Transverse colon (tissue), 4 donors: ENCODE measurements at regions not wholly inside any gene's neighbourhood (a gene's known extent, or its start where the extent isn't known, plus 50 kb on each side); places are given as distances from the start of the nearest gene placed in this dataset.

ENCODE experiments used
- DNase-seq: peaks from one replicate; pipeline ENCODE4 v3.0.0-alpha.2; 2019
- H3K27ac ChIP-seq, 4 donors: fragments of 200-600 bp; sonication (generic); 2 replicates each; pipeline ENCODE4 v1.5.1; 2016 to 2018; ENCODE audit warnings: inconsistent platforms in 4 of 4
- H3K27me3 ChIP-seq: fragments of 200-600 bp; sonication (generic); 2 replicates; pipeline ENCODE4 v1.5.1; 2017; ENCODE audit warnings: inconsistent platforms
- H3K36me3 ChIP-seq, 4 donors: fragments of 200-600 bp; sonication (generic); 2 replicates each; pipeline ENCODE4 v1.5.1; 2017 to 2019; ENCODE audit warnings: inconsistent platforms in 4 of 4
- H3K4me1 ChIP-seq, 4 donors: fragments of 200-600 bp; sonication (generic); 2 replicates each; pipeline ENCODE4 v1.5.1; 2017 to 2020; ENCODE audit warnings: inconsistent platforms in 4 of 4
- H3K4me3 ChIP-seq, 4 donors: fragments of 200-600 bp; sonication (generic); 1 replicate in 1 of 4; 2 replicates in 3 of 4; pipeline versions ENCODE4 v1.5.1 to v1.6.1; 2017 to 2019; ENCODE audit warnings: inconsistent platforms in 4 of 4
- H3K9me3 ChIP-seq, 2 donors: fragments of 200-600 bp; sonication (generic); 2 replicates each; pipeline ENCODE4 v1.5.1; 2017 to 2019; ENCODE audit warnings: inconsistent platforms in 2 of 2
- EP300 ChIP-seq: sonication (generic); formaldehyde crosslinking; IDR thresholded peaks from one replicate; pipeline ENCODE4 v1.6.1; 2017; ENCODE audit warnings: antibody characterized with exemption, low read depth
- POLR2A ChIP-seq: fragments of 450-650 bp; IDR thresholded peaks from one replicate; pipeline ENCODE4 v1.6.1; 2016; ENCODE audit warnings: antibody characterized with exemption, mild to moderate bottlenecking, moderate library complexity
- POLR2AphosphoS5 ChIP-seq, 3 donors: sonication (generic); formaldehyde crosslinking; IDR thresholded peaks; one replicate each; pipeline ENCODE4 v1.6.1; 2016; ENCODE audit warnings: antibody characterized with exemption in 3 of 3
- WGBS, 2 donors: methylation state at CpG; one replicate each; pipeline ENCODE4 v1.1.5; 2018; ENCODE audit warnings: low coverage in 1 of 2; 5-methylcytosine and 5-hydroxymethylcytosine counted together
- in situ Hi-C, 4 donors: fragments of 200-750 bp; cut with MboI; loops; one replicate each; pipeline versions ENCODE4 v1.15.0 to v1.15.1; 2017; ENCODE audit warnings: low sequenced_read_pairs in 3 of 4, low pct_ligation_motif_present in 1 of 4, low pct_unique_long_range_greater_than_20kb in 1 of 4
- intact Hi-C: fragments of 100-400 bp; cut with DNase I; formaldehyde crosslinking; loops from one replicate; pipeline ENCODE4 v1.15.1; 2023; ENCODE audit warnings: low total_unique reads
- TF ChIP-seq, protein P1 (sequence below), 5 experiments: fragments of 200-600 bp in 3 of 5; fragments of 450-650 bp in 2 of 5; sonication (generic) in 3 of 5; IDR thresholded peaks; 1 replicate in 2 of 5; 2 replicates in 3 of 5; pipeline ENCODE4 v1.5.1; 2016 to 2017; ENCODE audit warnings: antibody characterized with exemption in 5 of 5, inconsistent platforms in 3 of 5, mild to moderate bottlenecking in 2 of 5, moderate library complexity in 1 of 5

DNA sequence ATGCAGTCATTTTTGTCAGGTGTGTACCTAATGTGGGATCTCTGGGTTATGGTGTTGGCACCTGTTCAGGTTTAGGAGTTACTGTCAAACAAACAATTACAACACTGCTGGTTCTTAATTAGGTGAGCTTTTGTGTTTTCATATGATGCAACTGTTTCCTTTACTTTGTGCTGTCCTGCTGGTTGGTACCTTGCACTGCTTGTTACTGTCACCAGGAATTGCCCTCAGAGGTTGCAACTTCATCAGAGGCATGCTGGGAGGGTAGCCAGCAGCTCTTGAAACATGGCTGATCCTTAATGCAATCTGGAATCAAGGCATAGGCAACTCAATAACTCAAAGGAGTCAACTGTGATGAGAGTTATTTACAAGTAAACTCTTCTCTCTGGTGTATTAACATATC, 400.3 kb downstream of the MIAT start:
- no peak overlapping the region for H3K27ac ChIP-seq
- H3K36me3 ChIP-seq: no peaks in the 10 kb centered on the region
- no peaks in the 10 kb centered on the region for H3K4me1 ChIP-seq
- in situ Hi-C loops: no loop called here
- no peaks in the 10 kb centered on the region for H3K27me3 ChIP-seq
- no peaks in the 10 kb centered on the region for H3K9me3 ChIP-seq
- TF ChIP-seq EP300 (no peak), POLR2A (no peak), POLR2AphosphoS5 (IDR thresholded peaks at IDR 0.05) (no peak)
- TF ChIP-seq, protein P1, sequence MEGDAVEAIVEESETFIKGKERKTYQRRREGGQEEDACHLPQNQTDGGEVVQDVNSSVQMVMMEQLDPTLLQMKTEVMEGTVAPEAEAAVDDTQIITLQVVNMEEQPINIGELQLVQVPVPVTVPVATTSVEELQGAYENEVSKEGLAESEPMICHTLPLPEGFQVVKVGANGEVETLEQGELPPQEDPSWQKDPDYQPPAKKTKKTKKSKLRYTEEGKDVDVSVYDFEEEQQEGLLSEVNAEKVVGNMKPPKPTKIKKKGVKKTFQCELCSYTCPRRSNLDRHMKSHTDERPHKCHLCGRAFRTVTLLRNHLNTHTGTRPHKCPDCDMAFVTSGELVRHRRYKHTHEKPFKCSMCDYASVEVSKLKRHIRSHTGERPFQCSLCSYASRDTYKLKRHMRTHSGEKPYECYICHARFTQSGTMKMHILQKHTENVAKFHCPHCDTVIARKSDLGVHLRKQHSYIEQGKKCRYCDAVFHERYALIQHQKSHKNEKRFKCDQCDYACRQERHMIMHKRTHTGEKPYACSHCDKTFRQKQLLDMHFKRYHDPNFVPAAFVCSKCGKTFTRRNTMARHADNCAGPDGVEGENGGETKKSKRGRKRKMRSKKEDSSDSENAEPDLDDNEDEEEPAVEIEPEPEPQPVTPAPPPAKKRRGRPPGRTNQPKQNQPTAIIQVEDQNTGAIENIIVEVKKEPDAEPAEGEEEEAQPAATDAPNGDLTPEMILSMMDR (IDR thresholded peaks at IDR 0.05): no peak
- no peak overlapping the region for H3K4me3 ChIP-seq
- no peak for DNase-seq
- intact Hi-C loops: no loop called here

DNA sequence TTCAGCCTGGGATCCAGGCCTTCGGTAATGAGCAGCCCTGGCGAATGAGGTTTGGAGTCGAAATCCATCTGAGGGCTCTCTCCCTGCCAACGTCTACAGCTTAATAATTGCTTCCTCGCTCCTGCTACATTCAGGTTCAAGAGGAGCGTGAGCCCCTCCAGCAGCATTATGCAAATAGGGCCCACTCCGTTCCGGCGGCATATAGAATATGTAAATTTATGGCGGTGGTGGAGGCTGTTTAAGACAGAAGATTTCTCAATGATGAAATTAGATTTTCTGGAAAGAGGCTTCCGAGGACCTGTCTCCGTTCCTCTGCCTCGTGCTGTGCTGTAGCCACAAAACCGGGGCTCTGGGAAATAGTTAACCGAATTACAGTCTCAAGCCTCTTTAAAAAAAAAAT, 402.8 kb downstream of the MIAT start:
- Histone ChIP-seq H3K9me3 (no peaks in the 10 kb centered on the region), H3K27ac (no peak overlapping the region), H3K36me3 (no peaks in the 10 kb centered on the region), H3K4me3 (no peak overlapping the region), H3K27me3 (no peaks in the 10 kb centered on the region), H3K4me1 (no peaks in the 10 kb centered on the region)
- in situ Hi-C loops: no loop called here
- TF ChIP-seq POLR2AphosphoS5 (IDR thresholded peaks at IDR 0.05): no peak
- TF ChIP-seq, protein P1 (IDR thresholded peaks at IDR 0.05): no peak
- no peak for TF ChIP-seq POLR2A
- TF ChIP-seq EP300: no peak
- WGBS, 2 donors: 84 to 87% methylated on average over 10 to 15 of the region's 15 CpGs
- no peak for DNase-seq
- intact Hi-C loops: no loop called here

DNA sequence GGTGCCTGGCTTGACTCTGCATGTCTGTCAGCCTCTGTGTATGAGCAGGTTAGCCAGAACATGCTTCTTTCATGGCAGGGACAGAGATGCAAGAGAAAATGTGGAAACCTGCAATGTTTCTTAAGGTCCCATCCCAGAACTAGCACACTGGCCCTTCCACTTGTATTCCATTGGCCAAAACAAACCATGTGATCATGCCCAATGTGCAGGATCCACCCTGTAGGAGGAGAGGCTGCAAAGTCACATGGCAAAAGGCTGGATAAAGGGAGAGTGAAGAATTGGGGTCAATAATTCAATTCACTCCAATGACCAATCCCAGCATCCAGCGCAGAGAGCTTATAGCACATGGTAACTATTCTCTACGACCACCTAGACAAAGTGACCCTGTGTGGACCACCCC, 405.5 kb downstream of the MIAT start:
- Histone ChIP-seq H3K36me3 (no peaks in the 10 kb centered on the region), H3K27me3 (peaks cover 8% of the 10 kb centered on the region), H3K27ac (no peak overlapping the region), H3K4me1 (no peaks in the 10 kb centered on the region), H3K9me3 (no peaks in the 10 kb centered on the region), H3K4me3 (no peak overlapping the region)
- intact Hi-C loops (no loop called here), in situ Hi-C loops (no loop called here)
- no peak for DNase-seq
- 76% methylated on average over 2 of the region's 2 CpGs; no CpG with 5 or more reads in 1 of the 2 donors for WGBS, 2 donors
- TF ChIP-seq EP300: no peak
- no peak for TF ChIP-seq POLR2A

DNA sequence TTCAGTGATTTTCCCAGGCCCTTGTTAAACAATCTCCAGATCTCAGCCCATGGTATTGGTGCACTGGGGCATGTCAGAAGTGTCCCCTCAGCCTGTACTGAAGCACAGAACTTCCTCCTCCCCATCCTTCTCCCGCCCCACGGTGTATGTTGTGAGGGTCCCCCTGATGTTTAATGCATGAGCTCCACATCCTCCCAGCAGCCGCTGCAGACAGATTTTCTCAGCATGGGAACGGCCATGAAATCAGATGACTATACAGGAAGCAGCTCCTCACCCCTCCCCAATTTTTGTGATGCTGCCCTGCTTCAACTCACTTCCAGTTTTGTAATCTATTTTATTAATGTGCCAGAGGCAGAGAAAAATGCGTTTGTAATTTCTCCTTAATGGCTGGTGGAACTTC, 406.0 kb downstream of the MIAT start:
- 35 to 37% methylated on average over 3 to 5 of the region's 5 CpGs for WGBS, 2 donors

DNA sequence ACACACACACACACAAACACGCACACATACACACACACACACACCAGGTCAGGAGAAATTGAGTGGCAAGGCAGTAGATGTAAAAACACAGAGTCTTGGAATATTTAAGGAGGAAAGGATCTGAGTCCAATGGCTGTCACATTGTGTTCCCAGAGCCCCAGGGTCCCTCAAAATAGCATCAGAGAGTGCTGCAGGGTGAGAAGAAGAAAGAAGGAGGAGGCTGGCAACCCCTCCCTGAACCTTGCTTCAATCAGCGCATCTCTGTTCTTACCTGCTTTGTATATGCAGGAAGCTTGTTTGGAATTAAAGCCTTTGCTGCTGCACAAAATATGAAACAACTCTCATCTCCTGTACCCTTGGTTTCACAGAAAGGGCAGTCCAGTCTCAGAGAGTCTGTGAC, 406.5 kb downstream of the MIAT start:
- intact Hi-C loops: no loop called here
- WGBS, 2 donors: 82 to 83% methylated on average over 2 of the region's 2 CpGs

More for the DNA sequence above, 406.0 kb downstream of the MIAT start:
- H3K4me1 ChIP-seq: no peaks in the 10 kb centered on the region
- intact Hi-C loops: no loop called here
- H3K27ac ChIP-seq: no peak overlapping the region
- H3K27me3 ChIP-seq: peaks cover 8% of the 10 kb centered on the region
- TF ChIP-seq POLR2A: no peak
- in situ Hi-C loops: no loop called here
- no peaks in the 10 kb centered on the region for H3K36me3 ChIP-seq
- no peak overlapping the region for H3K4me3 ChIP-seq
- DNase-seq: no peak
- H3K9me3 ChIP-seq: no peaks in the 10 kb centered on the region

More for the DNA sequence above, 406.5 kb downstream of the MIAT start:
- in situ Hi-C loops: no loop called here
- TF ChIP-seq POLR2A (no peak), POLR2AphosphoS5 (IDR thresholded peaks at IDR 0.05) (no peak), EP300 (no peak)
- TF ChIP-seq, protein P1 (IDR thresholded peaks at IDR 0.05): no peak
- no peaks in the 10 kb centered on the region for H3K36me3 ChIP-seq
- no peak overlapping the region for H3K4me3 ChIP-seq
- H3K27ac ChIP-seq: no peak overlapping the region
- DNase-seq: no peak
- no peaks in the 10 kb centered on the region for H3K4me1 ChIP-seq
- no peaks in the 10 kb centered on the region for H3K9me3 ChIP-seq
- H3K27me3 ChIP-seq: peaks cover 8% of the 10 kb centered on the region
